ENCODE measurements at regions not wholly inside any gene's neighbourhood (a gene's known extent, or its start where the extent isn't known, plus 50 kb on each side); places are given as distances from the start of the nearest gene placed in this dataset.

GRCh38 chr6:140050101-140050995 lies 675.9 kb upstream of the CITED2 start:
- no peak for TF ChIP-seq CTCF (IDR thresholded peaks at IDR 0.05; ENCODE audit: poor library complexity, severe bottlenecking)
- no peak for TF ChIP-seq REST (IDR thresholded peaks at IDR 0.05; ENCODE audit: borderline replicate concordance)
- no peak for TF ChIP-seq RAD21 (conservative IDR thresholded peaks at IDR 0.05)
- TF ChIP-seq TAF1 (IDR thresholded peaks at IDR 0.05; ENCODE audit: low read depth): no peak
- TF ChIP-seq EZH2 (IDR thresholded peaks at IDR 0.05; ENCODE audit: borderline replicate concordance, insufficient read depth, low read length, poor library complexity, severe bottlenecking): no peak

Data from neural cell (in vitro differentiated cells).